Loucy (cell line): ENCODE measurements at regions not wholly inside any gene's neighbourhood (a gene's known extent, or its start where the extent isn't known, plus 50 kb on each side); places are given as distances from the start of the nearest gene placed in this dataset.

Experiments
- EZH2phosphoT487 ChIP-seq: fragments of 200-600 bp; IDR thresholded peaks from 2 replicates; pipeline ENCODE4 v1.6.1; 2018; ENCODE audit warnings: antibody characterized with exemption, mild to moderate bottlenecking, moderate library complexity, borderline replicate concordance
- TF ChIP-seq, protein P1 (sequence below): fragments of 200-600 bp; sonication (generic); conservative IDR thresholded peaks from 2 replicates; pipeline ENCODE4 v1.5.1; 2014; ENCODE audit warnings: mild to moderate bottlenecking, antibody characterized with exemption, low read length

DNA sequence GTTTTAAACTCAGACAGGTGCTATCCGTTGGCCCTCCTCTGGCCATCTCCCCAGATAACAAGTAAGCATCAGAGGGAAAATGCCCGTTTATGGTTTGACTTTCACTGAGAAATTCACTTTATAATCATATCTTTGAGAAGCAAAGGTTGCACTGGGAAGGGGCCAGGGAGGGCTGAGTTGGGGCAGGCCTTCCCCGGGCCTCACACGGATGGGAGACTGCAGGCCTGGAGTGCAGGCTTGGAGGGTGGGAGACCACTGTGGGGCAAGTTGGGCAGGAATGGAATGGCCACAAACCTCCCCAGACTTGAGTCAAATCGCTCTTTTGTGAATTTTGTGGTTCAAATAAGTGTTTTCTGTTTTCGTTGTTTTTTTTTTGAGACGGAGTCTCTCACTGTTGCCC is 451.7 kb downstream of the TSHZ3 start:
- TF ChIP-seq, protein P1, sequence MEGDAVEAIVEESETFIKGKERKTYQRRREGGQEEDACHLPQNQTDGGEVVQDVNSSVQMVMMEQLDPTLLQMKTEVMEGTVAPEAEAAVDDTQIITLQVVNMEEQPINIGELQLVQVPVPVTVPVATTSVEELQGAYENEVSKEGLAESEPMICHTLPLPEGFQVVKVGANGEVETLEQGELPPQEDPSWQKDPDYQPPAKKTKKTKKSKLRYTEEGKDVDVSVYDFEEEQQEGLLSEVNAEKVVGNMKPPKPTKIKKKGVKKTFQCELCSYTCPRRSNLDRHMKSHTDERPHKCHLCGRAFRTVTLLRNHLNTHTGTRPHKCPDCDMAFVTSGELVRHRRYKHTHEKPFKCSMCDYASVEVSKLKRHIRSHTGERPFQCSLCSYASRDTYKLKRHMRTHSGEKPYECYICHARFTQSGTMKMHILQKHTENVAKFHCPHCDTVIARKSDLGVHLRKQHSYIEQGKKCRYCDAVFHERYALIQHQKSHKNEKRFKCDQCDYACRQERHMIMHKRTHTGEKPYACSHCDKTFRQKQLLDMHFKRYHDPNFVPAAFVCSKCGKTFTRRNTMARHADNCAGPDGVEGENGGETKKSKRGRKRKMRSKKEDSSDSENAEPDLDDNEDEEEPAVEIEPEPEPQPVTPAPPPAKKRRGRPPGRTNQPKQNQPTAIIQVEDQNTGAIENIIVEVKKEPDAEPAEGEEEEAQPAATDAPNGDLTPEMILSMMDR = no peak
- TF ChIP-seq EZH2phosphoT487 = no peak
